ENCODE measurements at regions not wholly inside any gene's neighbourhood (a gene's known extent, or its start where the extent isn't known, plus 50 kb on each side); places are given as distances from the start of the nearest gene placed in this dataset.
"Not testable (repeated sequence)": the region's sequence is repeated elsewhere in the genome, so short reads cannot be mapped to it uniquely, and the experiment has no call there.

GRCh38 chr10:53447576-53447975 is 675.0 kb upstream of the MBL2 start:
- no peak for DNase-seq (ENCODE audit: low spot score in 2 of 2)
- WGBS, 2 donors: 86% methylated on average over 1 of the region's 1 CpG
- intact Hi-C loops (cut with DNase I; ENCODE audit: low total_unique reads): no loop called here

GRCh38 chr10:53441843-53442242 is 669.3 kb upstream of the MBL2 start:
- 69 to 75% methylated on average over 1 of the region's 1 CpG for WGBS, 2 donors
- no peak overlapping the region for H3K4me3 ChIP-seq (ENCODE audit: low read depth, poor library complexity, severe bottlenecking)
- TF ChIP-seq, protein P1, sequence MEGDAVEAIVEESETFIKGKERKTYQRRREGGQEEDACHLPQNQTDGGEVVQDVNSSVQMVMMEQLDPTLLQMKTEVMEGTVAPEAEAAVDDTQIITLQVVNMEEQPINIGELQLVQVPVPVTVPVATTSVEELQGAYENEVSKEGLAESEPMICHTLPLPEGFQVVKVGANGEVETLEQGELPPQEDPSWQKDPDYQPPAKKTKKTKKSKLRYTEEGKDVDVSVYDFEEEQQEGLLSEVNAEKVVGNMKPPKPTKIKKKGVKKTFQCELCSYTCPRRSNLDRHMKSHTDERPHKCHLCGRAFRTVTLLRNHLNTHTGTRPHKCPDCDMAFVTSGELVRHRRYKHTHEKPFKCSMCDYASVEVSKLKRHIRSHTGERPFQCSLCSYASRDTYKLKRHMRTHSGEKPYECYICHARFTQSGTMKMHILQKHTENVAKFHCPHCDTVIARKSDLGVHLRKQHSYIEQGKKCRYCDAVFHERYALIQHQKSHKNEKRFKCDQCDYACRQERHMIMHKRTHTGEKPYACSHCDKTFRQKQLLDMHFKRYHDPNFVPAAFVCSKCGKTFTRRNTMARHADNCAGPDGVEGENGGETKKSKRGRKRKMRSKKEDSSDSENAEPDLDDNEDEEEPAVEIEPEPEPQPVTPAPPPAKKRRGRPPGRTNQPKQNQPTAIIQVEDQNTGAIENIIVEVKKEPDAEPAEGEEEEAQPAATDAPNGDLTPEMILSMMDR (IDR thresholded peaks at IDR 0.05): no peak
- TF ChIP-seq POLR2A (IDR thresholded peaks at IDR 0.05): no peak
- intact Hi-C loops (cut with DNase I; ENCODE audit: low total_unique reads): no loop called here
- DNase-seq (ENCODE audit: low spot score in 2 of 2): no peak

More at GRCh38 chr10:53447576-53447975, 675.0 kb upstream of the MBL2 start:
- no peak overlapping the region for H3K4me3 ChIP-seq (ENCODE audit: low read depth, poor library complexity, severe bottlenecking)
- TF ChIP-seq, protein P1 (IDR thresholded peaks at IDR 0.05): no peak
- no peak for TF ChIP-seq POLR2A (IDR thresholded peaks at IDR 0.05)

DNA sequence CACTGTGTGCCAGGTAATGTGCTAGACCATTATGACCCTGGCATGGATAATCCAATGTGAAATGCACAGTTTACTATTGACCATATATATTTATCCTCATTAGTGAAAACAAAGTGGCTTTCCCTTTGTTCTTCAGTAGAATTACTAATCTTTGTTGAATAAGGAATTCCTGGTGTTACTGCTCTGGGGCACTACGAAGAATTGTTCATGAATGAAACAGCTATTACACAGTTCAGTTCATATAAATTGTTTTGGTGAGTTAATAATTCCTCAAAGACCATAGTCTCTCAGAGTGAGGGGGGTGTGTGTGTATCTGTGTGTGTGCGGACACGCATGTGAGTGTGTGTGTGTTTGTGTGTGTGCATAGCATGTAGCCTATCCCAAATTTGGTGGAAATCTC is 668.0 kb upstream of the MBL2 start:
- intact Hi-C loops (cut with DNase I; ENCODE audit: low total_unique reads): no loop called here
- WGBS, 2 donors: 86 to 93% methylated on average over 3 of the region's 3 CpGs

GRCh38 chr10:53439075-53439474 is 666.5 kb upstream of the MBL2 start:
- intact Hi-C loops (cut with DNase I; ENCODE audit: low total_unique reads); DNase-seq (ENCODE audit: low spot score in 2 of 2); H3K4me3 ChIP-seq (ENCODE audit: low read depth, poor library complexity, severe bottlenecking): not testable (repeated sequence)
- WGBS, 2 donors: 63% methylated on average over 9 of the region's 9 CpGs

More for the DNA sequence above, 668.0 kb upstream of the MBL2 start:
- no peak overlapping the region for H3K4me3 ChIP-seq (ENCODE audit: low read depth, poor library complexity, severe bottlenecking)
- TF ChIP-seq, protein P1 (IDR thresholded peaks at IDR 0.05): no peak
- TF ChIP-seq POLR2A (IDR thresholded peaks at IDR 0.05): no peak
- no peak for DNase-seq (ENCODE audit: low spot score in 2 of 2)

- intact Hi-C loops (cut with DNase I; ENCODE audit: low total_unique reads): no loop called here
- no peak overlapping the region for H3K4me3 ChIP-seq (ENCODE audit: low read depth, poor library complexity, severe bottlenecking)
- 75 to 80% methylated on average over 4 of the region's 4 CpGs for WGBS, 2 donors
- DNase-seq (ENCODE audit: low spot score in 2 of 2): no peak
- TF ChIP-seq, protein P1 (IDR thresholded peaks at IDR 0.05): no peak
- TF ChIP-seq POLR2A (IDR thresholded peaks at IDR 0.05): no peak
Observed at GRCh38 chr10:53434413-53434812, 661.8 kb upstream of the MBL2 start.

GRCh38 chr10:53432035-53432434 is 659.5 kb upstream of the MBL2 start:
- DNase-seq (ENCODE audit: low spot score in 2 of 2): no peak
- TF ChIP-seq, protein P1 (IDR thresholded peaks at IDR 0.05): no peak
- TF ChIP-seq POLR2A (IDR thresholded peaks at IDR 0.05): no peak
- H3K4me3 ChIP-seq (ENCODE audit: low read depth, poor library complexity, severe bottlenecking): no peak overlapping the region
- intact Hi-C loops (cut with DNase I; ENCODE audit: low total_unique reads): no loop called here
- 85 to 87% methylated on average over 2 of the region's 2 CpGs for WGBS, 2 donors
